Activated naive CD4-positive, alpha-beta T cell treated with anti-CD3 and anti-CD28 coated beads for 36 hours (primary cell): ENCODE measurements at regions not wholly inside any gene's neighbourhood (a gene's known extent, or its start where the extent isn't known, plus 50 kb on each side); places are given as distances from the start of the nearest gene placed in this dataset.

ENCODE experiments used
- CTCF ChIA-PET: fragments of 350-600 bp; sonication (Branson Sonifier 250); formaldehyde crosslinking; loops from one replicate; lab custom pipeline; 2021; ENCODE audit warnings: antibody characterized with exemption; lab: Charles Lee
- DNase-seq: peaks from one replicate; pipeline ENCODE4 v3.0.0-alpha.2; 2020
- H3K27ac Mint-ChIP-seq: one replicate; pipeline ENCODE4 v1.8.0; 2021; ENCODE audit warnings: mild to moderate bottlenecking, mixed read lengths
- H3K27me3 Mint-ChIP-seq: one replicate; pipeline ENCODE4 v1.8.0; 2021; ENCODE audit warnings: low read depth, mixed read lengths
- H3K36me3 Mint-ChIP-seq: one replicate; pipeline ENCODE4 v1.8.0; 2021; ENCODE audit warnings: low read depth, mixed read lengths
- H3K4me1 Mint-ChIP-seq: one replicate; pipeline ENCODE4 v1.8.0; 2021; ENCODE audit warnings: low read depth, mixed read lengths
- H3K4me3 Mint-ChIP-seq: one replicate; pipeline ENCODE4 v1.8.0; 2021; ENCODE audit warnings: mild to moderate bottlenecking, moderate library complexity, mixed read lengths
- H3K9me3 Mint-ChIP-seq: one replicate; pipeline ENCODE4 v1.8.0; 2021; ENCODE audit warnings: mixed read lengths
- intact Hi-C: fragments of 100-400 bp; cut with micrococcal nuclease; formaldehyde crosslinking; loops from one replicate; pipeline ENCODE4 v1.15.1; 2023

GRCh38 chr2:65622499-65622898 lies 190.1 kb upstream of the SPRED2 start:
- intact Hi-C loops, result no loop called here
- Mint-ChIP-seq H3K4me3 (no peak overlapping the region), H3K27ac (no peak overlapping the region), H3K4me1 (peaks cover 6% of the 10 kb centered on the region), H3K9me3 (no peaks in the 10 kb centered on the region), H3K27me3 (peaks cover 19% of the 10 kb centered on the region), H3K36me3 (no peaks in the 10 kb centered on the region)
- DNase-seq, result no peak
- CTCF ChIA-PET, result no interaction called here

- H3K9me3 Mint-ChIP-seq, result no peaks in the 10 kb centered on the region
- H3K27me3 Mint-ChIP-seq, result peaks cover 19% of the 10 kb centered on the region
- H3K4me1 Mint-ChIP-seq, result peaks cover 6% of the 10 kb centered on the region
- no peak overlapping the region for H3K27ac Mint-ChIP-seq
- DNase-seq, result no peak
- no peak overlapping the region for H3K4me3 Mint-ChIP-seq
- intact Hi-C loops, result no loop called here
- no peaks in the 10 kb centered on the region for H3K36me3 Mint-ChIP-seq
- CTCF ChIA-PET, result interaction anchor here (0.5 kb wide), 1 partner anchor 327 kb away, joined by 3 read pairs; no protein-coding TSS in a partner anchor
Measured at GRCh38 chr2:65620524-65620923, 188.1 kb upstream of the SPRED2 start.

- no peak for DNase-seq
- Mint-ChIP-seq H3K4me3 (no peak overlapping the region), H3K9me3 (no peaks in the 10 kb centered on the region), H3K27me3 (peaks cover 19% of the 10 kb centered on the region), H3K4me1 (peaks cover 6% of the 10 kb centered on the region), H3K27ac (no peak overlapping the region), H3K36me3 (no peaks in the 10 kb centered on the region)
- CTCF ChIA-PET, result interaction anchor here (0.5 kb wide), 1 partner anchor 326 kb away, joined by 3 read pairs; no protein-coding TSS in a partner anchor
- intact Hi-C loops, result no loop called here
Measured at GRCh38 chr2:65620026-65620425, 187.6 kb upstream of the SPRED2 start.

- CTCF ChIA-PET, result no interaction called here
- intact Hi-C loops, result no loop called here
- DNase-seq, result no peak
- Mint-ChIP-seq H3K9me3 (no peaks in the 10 kb centered on the region), H3K4me1 (no peaks in the 10 kb centered on the region), H3K27ac (no peak overlapping the region), H3K36me3 (no peaks in the 10 kb centered on the region), H3K27me3 (peaks cover 1% of the 10 kb centered on the region), H3K4me3 (no peak overlapping the region)
Measured at GRCh38 chr2:65615602-65616001, 183.2 kb upstream of the SPRED2 start.

GRCh38 chr2:65613968-65614555 lies 181.7 kb upstream of the SPRED2 start:
- CTCF ChIA-PET, result no interaction called here

GRCh38 chr2:65611488-65611887 lies 179.1 kb upstream of the SPRED2 start:
- intact Hi-C loops, result no loop called here
- no peak for DNase-seq
- Mint-ChIP-seq H3K9me3 (no peaks in the 10 kb centered on the region), H3K27me3 (no peaks in the 10 kb centered on the region), H3K27ac (no peak overlapping the region), H3K4me1 (peaks cover 6% of the 10 kb centered on the region), H3K36me3 (no peaks in the 10 kb centered on the region), H3K4me3 (no peak overlapping the region)
- CTCF ChIA-PET, result interaction anchor here (0.5 to 0.6 kb wide), 2 partner anchors 59 to 346 kb away, joined by 3 to 4 read pairs; no protein-coding TSS in a partner anchor

More at GRCh38 chr2:65613968-65614555, 181.7 kb upstream of the SPRED2 start:
- Mint-ChIP-seq H3K4me3 (no peak overlapping the region), H3K27ac (no peak overlapping the region), H3K27me3 (no peaks in the 10 kb centered on the region), H3K9me3 (no peaks in the 10 kb centered on the region), H3K4me1 (no peaks in the 10 kb centered on the region), H3K36me3 (no peaks in the 10 kb centered on the region)
- intact Hi-C loops, result no loop called here
- DNase-seq, result no peak

- H3K36me3 Mint-ChIP-seq, result no peaks in the 10 kb centered on the region
Measured at GRCh38 chr2:65608916-65609315, 176.5 kb upstream of the SPRED2 start.

GRCh38 chr2:65608466-65608865 lies 176.1 kb upstream of the SPRED2 start:
- Mint-ChIP-seq H3K27ac (no peak overlapping the region), H3K4me3 (no peak overlapping the region), H3K36me3 (no peaks in the 10 kb centered on the region), H3K4me1 (peaks cover 19% of the 10 kb centered on the region), H3K9me3 (no peaks in the 10 kb centered on the region), H3K27me3 (no peaks in the 10 kb centered on the region)
- intact Hi-C loops, result no loop called here
- no peak for DNase-seq
- CTCF ChIA-PET, result no interaction called here

More at GRCh38 chr2:65608916-65609315, 176.5 kb upstream of the SPRED2 start:
- DNase-seq, result no peak
- CTCF ChIA-PET, result no interaction called here
- H3K4me1 Mint-ChIP-seq, result peaks cover 19% of the 10 kb centered on the region
- H3K4me3 Mint-ChIP-seq, result no peak overlapping the region
- H3K27ac Mint-ChIP-seq, result no peak overlapping the region
- no peaks in the 10 kb centered on the region for H3K27me3 Mint-ChIP-seq
- no peaks in the 10 kb centered on the region for H3K9me3 Mint-ChIP-seq
- intact Hi-C loops, result no loop called here

GRCh38 chr2:65607662-65608305 lies 175.4 kb upstream of the SPRED2 start:
- H3K36me3 Mint-ChIP-seq, result no peaks in the 10 kb centered on the region
- intact Hi-C loops, result no loop called here
- H3K9me3 Mint-ChIP-seq, result no peaks in the 10 kb centered on the region
- CTCF ChIA-PET, result no interaction called here
- DNase-seq, result no peak
- no peak overlapping the region for H3K27ac Mint-ChIP-seq
- no peaks in the 10 kb centered on the region for H3K27me3 Mint-ChIP-seq
- peaks cover 19% of the 10 kb centered on the region for H3K4me1 Mint-ChIP-seq
- H3K4me3 Mint-ChIP-seq, result no peak overlapping the region

GRCh38 chr2:65605743-65606058 lies 173.3 kb upstream of the SPRED2 start:
- Mint-ChIP-seq H3K27ac (peak overlapping the region; percentile 57), H3K4me1 (peaks cover 19% of the 10 kb centered on the region), H3K27me3 (no peaks in the 10 kb centered on the region), H3K9me3 (no peaks in the 10 kb centered on the region), H3K36me3 (no peaks in the 10 kb centered on the region), H3K4me3 (no peak overlapping the region)
- intact Hi-C loops, result loop anchor here (1.0 kb wide), 3 partner anchors 169 to 548 kb away; no protein-coding TSS in a partner anchor
- no peak for DNase-seq
- CTCF ChIA-PET, result no interaction called here

GRCh38 chr2:65605058-65605742 lies 172.8 kb upstream of the SPRED2 start:
- Mint-ChIP-seq H3K4me3 (no peak overlapping the region), H3K36me3 (no peaks in the 10 kb centered on the region), H3K4me1 (peaks cover 19% of the 10 kb centered on the region), H3K27me3 (no peaks in the 10 kb centered on the region), H3K9me3 (no peaks in the 10 kb centered on the region), H3K27ac (peak overlapping the region; percentile 57)
- CTCF ChIA-PET, result interaction anchor here (0.7 kb wide), 1 partner anchor 492 kb away, joined by 5 read pairs; no protein-coding TSS in a partner anchor
- intact Hi-C loops, result no loop called here
- DNase-seq, result peak; percentile 18

GRCh38 chr2:65604246-65604645 lies 171.8 kb upstream of the SPRED2 start:
- no peaks in the 10 kb centered on the region for H3K9me3 Mint-ChIP-seq
- intact Hi-C loops, result no loop called here
- H3K4me3 Mint-ChIP-seq, result no peak overlapping the region
- CTCF ChIA-PET, result no interaction called here
- no peak overlapping the region for H3K27ac Mint-ChIP-seq
- H3K27me3 Mint-ChIP-seq, result no peaks in the 10 kb centered on the region
- DNase-seq, result no peak
- no peaks in the 10 kb centered on the region for H3K36me3 Mint-ChIP-seq
- peaks cover 19% of the 10 kb centered on the region for H3K4me1 Mint-ChIP-seq
